ENCODE measurements at regions not wholly inside any gene's neighbourhood (a gene's known extent, or its start where the extent isn't known, plus 50 kb on each side); places are given as distances from the start of the nearest gene placed in this dataset.

GRCh38 chr18:78113136-78113939 lies 863.7 kb downstream of the GALR1 start:
- no peak overlapping the region for H3K4me3 ChIP-seq (ENCODE audit: low read depth, low read length)
- no peak for DNase-seq (ENCODE audit: low read depth)
- TF ChIP-seq CTCF (conservative IDR thresholded peaks at IDR 0.05; ENCODE audit: low read depth, low read length): no peak

GRCh38 chr18:78113940-78114251 lies 864.2 kb downstream of the GALR1 start:
- no peak for DNase-seq (ENCODE audit: low read depth)
- no peak for TF ChIP-seq CTCF (conservative IDR thresholded peaks at IDR 0.05; ENCODE audit: low read depth, low read length)

GRCh38 chr18:78115896-78116561 lies 863.6 kb upstream of the SALL3 start:
- no peak for TF ChIP-seq CTCF (conservative IDR thresholded peaks at IDR 0.05; ENCODE audit: low read depth, low read length)
- H3K4me3 ChIP-seq (ENCODE audit: low read depth, low read length): no peak overlapping the region
- DNase-seq (ENCODE audit: low read depth): no peak

More at GRCh38 chr18:78113940-78114251, 864.2 kb downstream of the GALR1 start:
- H3K4me3 ChIP-seq (ENCODE audit: low read depth, low read length): no peak overlapping the region

- no peak for DNase-seq (ENCODE audit: low read depth)
- TF ChIP-seq CTCF (conservative IDR thresholded peaks at IDR 0.05; ENCODE audit: low read depth, low read length): no peak
- H3K4me3 ChIP-seq (ENCODE audit: low read depth, low read length): no peak overlapping the region
Observed at GRCh38 chr18:78123144-78123909, 856.3 kb upstream of the SALL3 start.

- TF ChIP-seq CTCF (conservative IDR thresholded peaks at IDR 0.05; ENCODE audit: low read depth, low read length): no peak
- no peak for DNase-seq (ENCODE audit: low read depth)
- H3K4me3 ChIP-seq (ENCODE audit: low read depth, low read length): no peak overlapping the region
Observed at GRCh38 chr18:78123926-78124797, 855.5 kb upstream of the SALL3 start.

GRCh38 chr18:78125206-78125896 lies 854.3 kb upstream of the SALL3 start:
- TF ChIP-seq CTCF (conservative IDR thresholded peaks at IDR 0.05; ENCODE audit: low read depth, low read length): no peak
- DNase-seq (ENCODE audit: low read depth): no peak

More at GRCh38 chr18:78125206-78125896, 854.3 kb upstream of the SALL3 start:
- H3K4me3 ChIP-seq (ENCODE audit: low read depth, low read length): no peak overlapping the region
